T-helper 17 cell (primary cell): ENCODE measurements at regions not wholly inside any gene's neighbourhood (a gene's known extent, or its start where the extent isn't known, plus 50 kb on each side); places are given as distances from the start of the nearest gene placed in this dataset.
"Not testable (repeated sequence)": the region's sequence is repeated elsewhere in the genome, so short reads cannot be mapped to it uniquely, and the experiment has no call there.

Source experiments
- ATAC-seq: fragments of 150-1000 bp; cut with Tn5 transposase; 2 replicates; pipeline ENCODE4 v1.10.0; 2021; ENCODE audit warnings: mild to moderate bottlenecking, moderate library complexity
- DNase-seq, 3 donors: peaks; one replicate each; pipeline versions ENCODE4 v3.0.0 to v3.0.0-alpha.2; 2020 to 2021
- H3K9me3 ChIP-seq: one replicate; pipeline ENCODE4 v1.7.0; 2013; ENCODE audit warnings: low read length, mild to moderate bottlenecking; ENCODE audit not compliant: control insufficient read depth, poor library complexity, severe bottlenecking
- H3K27ac Mint-ChIP-seq: one replicate; pipeline ENCODE4 v1.8.0; 2022; ENCODE audit warnings: mild to moderate bottlenecking, moderate library complexity, mixed read lengths
- H3K27me3 Mint-ChIP-seq: one replicate; pipeline ENCODE4 v1.8.0; 2022; ENCODE audit warnings: mixed read lengths
- H3K36me3 Mint-ChIP-seq: one replicate; pipeline ENCODE4 v1.8.0; 2022; ENCODE audit warnings: low read depth, mixed read lengths
- H3K4me1 Mint-ChIP-seq: one replicate; pipeline ENCODE4 v1.8.0; 2022; ENCODE audit warnings: mild to moderate bottlenecking, mixed read lengths
- H3K4me3 Mint-ChIP-seq: one replicate; pipeline ENCODE4 v1.8.0; 2022; ENCODE audit warnings: mild to moderate bottlenecking, moderate library complexity, mixed read lengths

DNA sequence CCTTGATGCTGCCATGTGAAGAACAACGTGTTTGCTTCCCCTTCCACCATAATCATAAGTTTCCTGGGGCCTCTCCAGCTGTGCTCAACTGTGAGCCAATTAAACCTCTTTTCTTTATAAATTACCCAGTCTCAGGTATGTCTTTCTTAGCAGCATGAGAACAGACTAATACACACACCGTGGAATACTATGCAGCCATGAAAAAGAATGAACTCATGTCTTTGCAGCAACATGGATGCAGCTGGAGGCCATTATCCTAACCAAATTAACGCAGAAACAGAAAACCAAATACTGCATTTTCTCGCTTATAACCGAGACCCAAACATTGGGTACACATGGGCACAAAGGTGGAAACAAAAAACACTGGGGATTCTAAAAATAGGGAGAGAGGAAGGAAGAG lies 286.7 kb upstream of the MINDY3 start:
- no peaks in the 10 kb centered on the region for H3K4me1 Mint-ChIP-seq
- H3K27ac Mint-ChIP-seq = no peak overlapping the region
- H3K9me3 ChIP-seq = no peaks in the 10 kb centered on the region
- ATAC-seq = no peak
- H3K36me3 Mint-ChIP-seq = no peaks in the 10 kb centered on the region
- no peak for DNase-seq
- no peak overlapping the region for H3K4me3 Mint-ChIP-seq
- peaks cover 7% of the 10 kb centered on the region for H3K27me3 Mint-ChIP-seq

DNA sequence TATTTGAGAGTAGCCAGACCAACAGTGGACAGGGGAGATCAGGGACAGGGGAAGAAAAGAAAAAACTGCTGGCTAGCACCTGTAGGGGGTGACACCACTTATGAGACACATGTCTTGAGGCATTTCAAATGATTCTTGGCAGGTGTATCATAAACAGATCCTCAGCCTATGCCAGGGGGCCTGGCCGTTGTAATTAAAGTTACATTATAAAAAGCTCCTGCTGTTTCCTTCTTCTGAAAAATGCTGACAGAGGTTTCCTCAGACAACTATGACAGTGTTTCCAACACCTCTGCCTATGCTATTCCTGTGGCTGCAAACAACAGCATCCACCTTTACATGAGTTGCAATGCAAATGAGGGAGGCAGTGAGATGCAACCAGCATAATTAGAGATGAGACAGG lies 281.0 kb upstream of the PTER start:
- no peak overlapping the region for H3K27ac Mint-ChIP-seq
- no peak overlapping the region for H3K4me3 Mint-ChIP-seq
- H3K4me1 Mint-ChIP-seq = no peaks in the 10 kb centered on the region
- DNase-seq (no peak), ATAC-seq (no peak)
- H3K9me3 ChIP-seq = no peaks in the 10 kb centered on the region
- H3K36me3 Mint-ChIP-seq = no peaks in the 10 kb centered on the region
- no peaks in the 10 kb centered on the region for H3K27me3 Mint-ChIP-seq

DNA sequence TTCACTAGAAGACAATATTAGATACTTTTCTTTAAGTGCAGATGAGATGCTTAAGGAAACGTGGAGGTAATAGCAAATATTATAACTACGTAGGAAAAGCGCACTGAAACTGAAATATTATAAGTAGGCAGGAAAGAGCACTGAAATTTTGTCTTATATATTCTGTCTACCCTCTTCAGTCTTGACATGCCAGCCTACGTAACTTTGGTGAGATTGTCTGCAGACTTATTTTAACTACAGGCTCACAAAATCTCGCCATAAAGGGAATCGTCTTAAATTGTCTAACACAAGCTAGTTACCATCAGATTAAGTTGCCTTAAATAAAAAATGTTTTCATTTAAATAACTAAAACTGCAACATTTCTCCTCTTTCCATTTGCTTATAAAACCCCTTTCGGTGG lies 280.1 kb upstream of the PTER start:
- no peaks in the 10 kb centered on the region for H3K27me3 Mint-ChIP-seq
- H3K4me1 Mint-ChIP-seq = no peaks in the 10 kb centered on the region
- H3K9me3 ChIP-seq = no peaks in the 10 kb centered on the region
- no peak overlapping the region for H3K27ac Mint-ChIP-seq
- ATAC-seq (no peak), DNase-seq (no peak)
- H3K4me3 Mint-ChIP-seq = no peak overlapping the region
- no peaks in the 10 kb centered on the region for H3K36me3 Mint-ChIP-seq

DNA sequence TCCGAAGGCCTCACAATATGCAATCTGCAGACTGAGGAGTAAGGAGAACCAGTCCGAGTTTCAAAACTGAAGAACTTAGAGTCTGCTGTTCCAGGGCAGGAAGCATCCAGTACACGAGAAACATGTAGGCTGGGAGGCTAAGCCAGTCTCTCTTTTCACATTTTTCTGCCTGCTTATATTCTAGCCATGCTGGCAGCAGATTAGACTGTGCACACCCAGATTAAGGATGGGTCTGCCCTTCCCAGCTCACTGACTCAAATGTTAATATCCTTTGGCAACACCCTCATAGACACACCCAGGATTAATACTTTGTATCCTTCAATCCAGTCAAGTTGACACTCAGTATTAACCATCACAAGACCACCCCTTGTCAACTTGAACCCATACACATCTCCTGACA lies 271.7 kb upstream of the PTER start:
- H3K4me1 Mint-ChIP-seq, H3K9me3 ChIP-seq, H3K27me3 Mint-ChIP-seq, ATAC-seq, DNase-seq, H3K27ac Mint-ChIP-seq, H3K4me3 Mint-ChIP-seq, H3K36me3 Mint-ChIP-seq: not testable (repeated sequence)

DNA sequence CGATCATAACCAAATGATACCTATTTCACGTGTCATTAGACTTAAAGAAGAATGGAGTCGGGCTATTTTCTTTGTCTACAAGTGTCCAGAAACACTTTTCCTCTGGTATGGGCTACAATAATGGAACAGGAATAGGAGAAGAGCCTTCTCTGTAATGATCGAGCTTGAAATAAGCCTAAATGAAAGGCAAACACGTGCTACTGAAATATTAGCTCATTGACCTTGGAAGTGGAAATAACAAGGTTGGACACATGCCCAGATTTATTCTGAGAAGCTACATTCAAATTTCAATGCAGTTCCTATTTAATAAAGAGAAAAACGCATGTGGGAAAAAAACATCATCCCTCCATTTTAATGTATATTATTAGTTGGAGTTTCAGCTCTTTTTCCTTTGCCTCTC lies 254.7 kb upstream of the PTER start:
- ATAC-seq (no peak), DNase-seq (no peak)
- H3K4me3 Mint-ChIP-seq = no peak overlapping the region
- H3K36me3 Mint-ChIP-seq = no peaks in the 10 kb centered on the region
- H3K4me1 Mint-ChIP-seq = no peaks in the 10 kb centered on the region
- H3K27me3 Mint-ChIP-seq = peaks cover 21% of the 10 kb centered on the region
- no peaks in the 10 kb centered on the region for H3K9me3 ChIP-seq
- H3K27ac Mint-ChIP-seq = no peak overlapping the region

DNA sequence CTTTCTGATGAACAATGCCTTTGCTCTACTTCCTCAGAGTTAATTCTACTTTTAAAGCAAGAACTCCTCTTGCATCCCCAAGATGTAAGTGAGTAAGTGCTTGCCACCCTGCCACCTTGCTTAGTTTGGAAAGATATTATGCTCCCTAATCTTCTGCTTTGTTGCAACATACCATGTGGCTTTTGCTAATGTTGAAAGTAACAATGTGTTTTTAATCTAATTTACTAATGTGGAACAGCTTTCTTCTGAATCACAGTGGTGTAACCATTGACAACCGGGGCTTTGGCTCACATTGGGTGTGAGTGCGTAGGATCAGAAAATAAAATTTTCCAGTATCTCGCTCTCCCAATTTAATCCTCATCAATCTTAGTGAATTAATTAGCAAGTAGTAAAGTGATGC lies 254.1 kb upstream of the PTER start:
- Mint-ChIP-seq H3K4me3 (no peak overlapping the region), H3K36me3 (no peaks in the 10 kb centered on the region), H3K27ac (no peak overlapping the region), H3K27me3 (peaks cover 21% of the 10 kb centered on the region), H3K4me1 (no peaks in the 10 kb centered on the region)
- no peaks in the 10 kb centered on the region for H3K9me3 ChIP-seq
- DNase-seq = no peak
- no peak for ATAC-seq

DNA sequence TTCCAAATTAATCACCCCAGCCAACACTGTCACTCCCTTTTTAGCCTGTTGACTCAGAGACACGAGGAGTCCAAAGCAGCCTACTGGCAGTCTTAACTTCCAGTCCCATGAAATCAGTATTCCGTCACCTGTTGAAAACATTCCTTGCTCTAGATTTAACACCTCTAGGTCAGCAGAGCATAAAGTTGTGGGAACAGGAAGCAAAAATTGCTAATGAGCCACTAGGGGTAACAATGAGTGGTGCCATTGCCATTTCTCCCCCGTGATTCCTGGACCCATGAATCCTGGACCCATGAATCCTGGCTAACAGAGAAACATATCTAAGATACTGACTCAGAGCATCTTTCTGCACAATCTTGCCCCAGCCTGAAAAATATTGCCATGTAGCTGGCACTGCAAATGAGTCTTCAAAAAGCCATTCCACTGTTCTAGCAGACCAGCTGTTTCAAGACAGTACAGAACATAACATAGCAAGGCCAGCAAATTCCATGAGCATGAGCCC lies 252.7 kb upstream of the PTER start:
- H3K27ac Mint-ChIP-seq = no peak overlapping the region
- ATAC-seq (no peak), DNase-seq (no peak)
- H3K36me3 Mint-ChIP-seq = no peaks in the 10 kb centered on the region
- H3K4me3 Mint-ChIP-seq = no peak overlapping the region
- no peaks in the 10 kb centered on the region for H3K4me1 Mint-ChIP-seq
- peaks cover 21% of the 10 kb centered on the region for H3K27me3 Mint-ChIP-seq
- H3K9me3 ChIP-seq = no peaks in the 10 kb centered on the region

DNA sequence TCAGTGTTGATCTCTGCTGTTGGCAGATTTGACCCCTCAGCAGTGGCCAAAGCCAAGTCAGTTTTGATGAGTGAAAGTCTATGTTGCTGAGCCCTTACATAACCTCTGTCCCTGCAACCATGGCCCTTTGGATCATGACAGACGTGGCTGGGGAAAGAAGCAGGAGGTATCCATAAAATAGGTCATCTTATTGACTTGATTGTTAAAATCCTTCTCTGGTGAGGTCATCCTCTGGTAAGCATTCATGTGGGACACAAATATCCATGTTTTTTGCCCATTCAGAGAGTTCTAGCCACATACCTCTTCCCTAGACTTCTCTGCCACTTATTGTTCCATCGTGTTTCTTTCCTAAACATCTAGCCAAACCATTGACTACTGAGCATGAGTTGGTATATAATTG lies 251.9 kb upstream of the PTER start:
- ATAC-seq (no peak), DNase-seq (no peak)
- peaks cover 16% of the 10 kb centered on the region for H3K27me3 Mint-ChIP-seq
- H3K36me3 Mint-ChIP-seq = no peaks in the 10 kb centered on the region
- H3K4me3 Mint-ChIP-seq = no peak overlapping the region
- no peaks in the 10 kb centered on the region for H3K9me3 ChIP-seq
- H3K4me1 Mint-ChIP-seq = no peaks in the 10 kb centered on the region
- no peak overlapping the region for H3K27ac Mint-ChIP-seq

DNA sequence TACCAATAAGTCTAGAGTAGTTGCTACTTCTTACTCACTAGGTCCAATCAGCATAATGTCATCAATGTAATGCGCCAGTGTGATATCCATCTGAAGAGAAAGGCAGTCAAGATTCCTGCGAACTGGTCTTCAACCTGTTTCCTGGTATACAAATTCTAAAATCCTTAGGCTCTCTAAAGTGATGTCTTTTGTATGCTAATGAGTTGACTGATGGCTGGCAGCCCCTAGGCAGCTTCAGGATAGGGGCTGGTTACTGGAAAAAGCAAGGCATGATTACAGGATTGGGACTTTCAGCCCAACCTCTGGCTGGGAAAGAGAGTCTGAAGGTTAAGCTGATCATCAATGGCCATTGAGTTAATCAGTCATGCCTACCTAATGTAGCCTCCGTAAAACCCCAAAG lies 250.2 kb upstream of the PTER start:
- no peaks in the 10 kb centered on the region for H3K9me3 ChIP-seq
- no peak for DNase-seq
- Mint-ChIP-seq H3K4me3 (no peak overlapping the region), H3K27me3 (peaks cover 14% of the 10 kb centered on the region), H3K36me3 (no peaks in the 10 kb centered on the region), H3K4me1 (no peaks in the 10 kb centered on the region), H3K27ac (no peak overlapping the region)
- ATAC-seq = no peak

DNA sequence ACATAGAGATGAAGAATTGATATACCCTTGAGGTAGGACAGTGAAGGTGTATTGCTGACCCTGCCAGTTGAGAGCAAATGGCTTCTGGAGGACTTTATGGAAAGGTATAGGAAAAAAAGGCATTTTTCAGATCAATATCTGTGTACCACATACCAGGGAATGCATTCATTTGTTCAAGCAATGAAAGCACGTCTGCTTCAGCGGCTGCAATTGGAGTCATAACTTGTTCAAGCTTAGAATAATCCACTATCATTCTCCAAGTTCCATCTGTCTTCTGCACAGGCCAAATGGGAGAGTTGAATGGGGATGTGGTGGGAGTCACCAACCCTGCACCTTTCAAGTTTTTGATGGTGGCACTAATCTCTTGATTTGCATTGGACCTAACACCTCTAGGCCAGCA lies 249.6 kb upstream of the PTER start:
- peaks cover 14% of the 10 kb centered on the region for H3K27me3 Mint-ChIP-seq
- no peaks in the 10 kb centered on the region for H3K36me3 Mint-ChIP-seq
- no peak overlapping the region for H3K4me3 Mint-ChIP-seq
- no peak overlapping the region for H3K27ac Mint-ChIP-seq
- DNase-seq (no peak), ATAC-seq (no peak)
- H3K4me1 Mint-ChIP-seq = no peaks in the 10 kb centered on the region
- no peaks in the 10 kb centered on the region for H3K9me3 ChIP-seq

DNA sequence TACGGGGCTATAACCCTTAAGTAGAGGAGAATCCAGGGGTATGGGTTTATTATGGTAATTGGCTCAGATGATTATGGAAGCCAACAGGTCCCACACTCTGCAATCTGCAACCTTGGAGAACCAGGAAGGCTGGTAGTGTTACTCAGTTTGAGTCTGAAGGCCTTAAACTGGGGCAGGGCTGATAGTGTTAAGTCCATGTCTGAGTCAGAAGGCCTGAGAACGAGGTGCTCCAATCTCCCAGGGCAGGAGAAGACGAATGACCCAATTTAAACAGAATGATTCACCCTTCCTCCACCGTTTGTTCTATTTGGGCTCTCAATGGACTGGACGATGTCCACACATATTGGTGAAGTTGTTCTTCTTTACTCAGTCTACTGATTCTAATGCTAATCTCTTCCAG lies 244.5 kb upstream of the PTER start:
- DNase-seq (no peak), ATAC-seq (no peak)
- Mint-ChIP-seq H3K27me3 (no peaks in the 10 kb centered on the region), H3K4me1 (peaks cover 14% of the 10 kb centered on the region), H3K36me3 (no peaks in the 10 kb centered on the region), H3K27ac (no peak overlapping the region), H3K4me3 (no peak overlapping the region)
- H3K9me3 ChIP-seq = no peaks in the 10 kb centered on the region

DNA sequence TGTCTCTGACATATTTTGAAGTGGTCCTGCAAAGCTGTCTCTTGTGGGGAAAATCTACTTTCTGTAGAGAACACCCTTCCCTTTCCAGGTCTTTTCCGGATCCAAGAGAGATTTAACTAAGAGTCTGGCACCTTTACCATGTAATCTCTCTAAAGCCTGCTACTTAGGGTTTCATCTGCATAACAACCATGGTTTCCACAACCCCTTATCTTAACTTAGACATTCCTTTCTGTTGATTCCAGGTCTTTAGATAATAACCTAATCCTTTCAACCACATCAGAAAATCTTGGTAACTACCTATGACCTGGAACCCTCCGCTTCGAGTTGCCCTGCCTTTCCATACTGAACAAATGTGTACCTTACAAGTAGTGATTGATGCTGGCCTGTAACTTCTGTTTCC lies 243.6 kb upstream of the PTER start:
- Mint-ChIP-seq H3K4me1 (peaks cover 14% of the 10 kb centered on the region), H3K27ac (no peak overlapping the region), H3K36me3 (no peaks in the 10 kb centered on the region), H3K4me3 (no peak overlapping the region), H3K27me3 (no peaks in the 10 kb centered on the region)
- no peaks in the 10 kb centered on the region for H3K9me3 ChIP-seq
- no peak for ATAC-seq
- no peak for DNase-seq

DNA sequence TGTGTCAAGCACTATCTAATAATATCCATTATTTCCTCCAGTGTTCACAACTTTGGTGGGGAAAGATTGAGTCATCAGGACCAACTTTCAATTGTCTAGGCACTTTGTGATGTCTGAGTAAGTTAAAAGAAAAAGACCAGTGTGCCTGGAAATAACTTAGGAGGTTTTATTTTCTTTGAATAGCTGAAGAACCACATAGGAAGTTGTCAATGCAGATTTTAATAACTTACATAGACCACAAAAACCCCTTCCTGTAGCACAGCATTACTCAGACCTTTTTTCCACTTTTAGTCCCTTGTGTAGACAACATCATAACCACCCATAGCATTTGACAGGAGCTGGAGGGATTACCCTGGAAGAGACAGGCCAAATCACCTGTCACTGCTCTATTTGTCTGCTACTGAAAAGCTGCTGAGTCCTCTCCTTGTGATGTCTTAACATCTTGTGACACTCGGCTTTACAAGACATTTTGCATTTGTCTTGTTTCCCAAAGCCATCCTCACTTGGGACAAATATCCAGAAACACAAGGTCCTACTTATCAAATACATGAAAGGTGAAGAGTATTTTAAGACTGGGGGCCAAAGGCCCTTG lies 241.5 kb upstream of the PTER start:
- no peak for ATAC-seq
- Mint-ChIP-seq H3K4me1 (peaks cover 14% of the 10 kb centered on the region), H3K27ac (no peak overlapping the region), H3K4me3 (no peak overlapping the region), H3K27me3 (no peaks in the 10 kb centered on the region), H3K36me3 (no peaks in the 10 kb centered on the region)
- no peak for DNase-seq
- no peaks in the 10 kb centered on the region for H3K9me3 ChIP-seq

DNA sequence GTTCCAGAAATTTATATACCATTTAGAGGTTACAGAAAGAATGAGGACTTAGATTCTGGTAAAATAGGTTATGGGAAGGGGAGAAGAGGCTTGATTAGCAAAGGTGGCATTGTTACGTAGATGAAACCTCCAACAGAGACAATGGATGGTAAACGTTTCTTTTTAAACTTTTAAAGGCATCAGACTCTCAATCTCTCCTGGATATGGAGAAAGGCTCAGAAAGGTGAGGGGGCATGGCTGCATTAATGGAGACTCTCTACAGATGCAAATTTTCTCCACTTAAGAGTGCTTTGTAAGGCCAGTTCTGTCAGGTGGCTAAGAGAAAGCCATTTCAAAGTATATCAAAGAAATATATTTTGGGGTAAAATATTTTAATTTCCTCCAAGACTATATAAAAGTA lies 240.9 kb upstream of the PTER start:
- H3K9me3 ChIP-seq = no peaks in the 10 kb centered on the region
- no peak for DNase-seq
- no peak for ATAC-seq
- Mint-ChIP-seq H3K36me3 (no peaks in the 10 kb centered on the region), H3K4me1 (peaks cover 14% of the 10 kb centered on the region), H3K27me3 (no peaks in the 10 kb centered on the region), H3K4me3 (peak overlapping the region; percentile 15), H3K27ac (no peak overlapping the region)
